ENCODE measurements at regions not wholly inside any gene's neighbourhood (a gene's known extent, or its start where the extent isn't known, plus 50 kb on each side); places are given as distances from the start of the nearest gene placed in this dataset.
"Not testable (repeated sequence)": the region's sequence is repeated elsewhere in the genome, so short reads cannot be mapped to it uniquely, and the experiment has no call there.

- no peak overlapping the region for H2AFZ ChIP-seq (ENCODE audit: low read depth, low read length)
- no peak overlapping the region for H3K9ac ChIP-seq (ENCODE audit: low read depth, low read length)
- no peak overlapping the region for H3K4me2 ChIP-seq (ENCODE audit: insufficient read depth, low read length)
- no peak overlapping the region for H3K27ac ChIP-seq (ENCODE audit: low read length)
- TF ChIP-seq EZH2 (IDR thresholded peaks at IDR 0.05; ENCODE audit: borderline replicate concordance, low read depth, low read length, severe bottlenecking), result no peak
- TF ChIP-seq, protein P1, sequence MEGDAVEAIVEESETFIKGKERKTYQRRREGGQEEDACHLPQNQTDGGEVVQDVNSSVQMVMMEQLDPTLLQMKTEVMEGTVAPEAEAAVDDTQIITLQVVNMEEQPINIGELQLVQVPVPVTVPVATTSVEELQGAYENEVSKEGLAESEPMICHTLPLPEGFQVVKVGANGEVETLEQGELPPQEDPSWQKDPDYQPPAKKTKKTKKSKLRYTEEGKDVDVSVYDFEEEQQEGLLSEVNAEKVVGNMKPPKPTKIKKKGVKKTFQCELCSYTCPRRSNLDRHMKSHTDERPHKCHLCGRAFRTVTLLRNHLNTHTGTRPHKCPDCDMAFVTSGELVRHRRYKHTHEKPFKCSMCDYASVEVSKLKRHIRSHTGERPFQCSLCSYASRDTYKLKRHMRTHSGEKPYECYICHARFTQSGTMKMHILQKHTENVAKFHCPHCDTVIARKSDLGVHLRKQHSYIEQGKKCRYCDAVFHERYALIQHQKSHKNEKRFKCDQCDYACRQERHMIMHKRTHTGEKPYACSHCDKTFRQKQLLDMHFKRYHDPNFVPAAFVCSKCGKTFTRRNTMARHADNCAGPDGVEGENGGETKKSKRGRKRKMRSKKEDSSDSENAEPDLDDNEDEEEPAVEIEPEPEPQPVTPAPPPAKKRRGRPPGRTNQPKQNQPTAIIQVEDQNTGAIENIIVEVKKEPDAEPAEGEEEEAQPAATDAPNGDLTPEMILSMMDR (IDR thresholded peaks at IDR 0.05; ENCODE audit: borderline replicate concordance, extremely low read depth, low read length, poor library complexity, severe bottlenecking), result no peak
- H3K4me3 ChIP-seq (ENCODE audit: low read depth in 1 of 2, low read length in 2 of 2), result no peak overlapping the region
- DNase-seq (no peak), ATAC-seq (ENCODE audit: insufficient read depth, low read depth) (no peak)
- peaks cover 3% of the 10 kb centered on the region for H3K27me3 ChIP-seq (ENCODE audit: insufficient read depth, low read length, poor library complexity)
- H3K36me3 ChIP-seq (ENCODE audit: insufficient read depth, low read length), result no peaks in the 10 kb centered on the region
- no peaks in the 10 kb centered on the region for H3K79me2 ChIP-seq (ENCODE audit: insufficient read depth, low read length)
- no peaks in the 10 kb centered on the region for H3K9me3 ChIP-seq (ENCODE audit: insufficient read depth, low read length, severe bottlenecking)
- H3K4me1 ChIP-seq (ENCODE audit: insufficient read depth, low read length), result no peaks in the 10 kb centered on the region
- H4K20me1 ChIP-seq (ENCODE audit: insufficient read depth, low read length), result no peaks in the 10 kb centered on the region
Observed at GRCh38 chr20:7792150-7792869, 147.9 kb downstream of the HAO1 start.

DNA sequence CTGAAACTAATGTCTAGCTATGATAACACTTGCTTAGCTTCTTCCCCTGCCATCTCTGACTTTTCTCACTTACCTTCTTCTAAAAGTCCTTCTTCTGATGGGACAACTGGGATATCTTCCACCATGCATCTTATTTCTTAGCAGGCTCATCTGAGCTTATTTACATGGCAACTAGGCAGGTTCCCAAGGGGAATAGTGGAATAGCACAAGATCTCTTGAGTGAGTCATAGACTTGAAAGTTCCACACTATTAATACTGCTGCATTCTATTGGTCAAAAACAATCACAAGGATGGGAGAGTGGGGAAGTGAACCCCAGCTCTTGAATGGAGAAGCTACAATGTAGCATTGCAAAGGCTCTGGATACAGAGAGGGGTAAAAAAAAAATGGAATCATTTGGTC, 142.1 kb downstream of the HAO1 start:
- no peak overlapping the region for H3K27ac ChIP-seq (ENCODE audit: low read length)
- H3K79me2 ChIP-seq (ENCODE audit: insufficient read depth, low read length), result no peaks in the 10 kb centered on the region
- no peak overlapping the region for H3K4me3 ChIP-seq (ENCODE audit: low read depth in 1 of 2, low read length in 2 of 2)
- H2AFZ ChIP-seq (ENCODE audit: low read depth, low read length), result no peak overlapping the region
- no peak for TF ChIP-seq EZH2 (IDR thresholded peaks at IDR 0.05; ENCODE audit: borderline replicate concordance, low read depth, low read length, severe bottlenecking)
- TF ChIP-seq, protein P1 (IDR thresholded peaks at IDR 0.05; ENCODE audit: borderline replicate concordance, extremely low read depth, low read length, poor library complexity, severe bottlenecking), result no peak
- H3K9ac ChIP-seq (ENCODE audit: low read depth, low read length), result no peak overlapping the region
- no peaks in the 10 kb centered on the region for H3K36me3 ChIP-seq (ENCODE audit: insufficient read depth, low read length)
- H4K20me1 ChIP-seq (ENCODE audit: insufficient read depth, low read length), result no peaks in the 10 kb centered on the region
- H3K4me2 ChIP-seq (ENCODE audit: insufficient read depth, low read length), result no peak overlapping the region
- no peaks in the 10 kb centered on the region for H3K27me3 ChIP-seq (ENCODE audit: insufficient read depth, low read length, poor library complexity)
- H3K4me1 ChIP-seq (ENCODE audit: insufficient read depth, low read length), result no peaks in the 10 kb centered on the region
- DNase-seq (no peak), ATAC-seq (ENCODE audit: insufficient read depth, low read depth) (no peak)
- H3K9me3 ChIP-seq (ENCODE audit: insufficient read depth, low read length, severe bottlenecking), result no peaks in the 10 kb centered on the region

DNA sequence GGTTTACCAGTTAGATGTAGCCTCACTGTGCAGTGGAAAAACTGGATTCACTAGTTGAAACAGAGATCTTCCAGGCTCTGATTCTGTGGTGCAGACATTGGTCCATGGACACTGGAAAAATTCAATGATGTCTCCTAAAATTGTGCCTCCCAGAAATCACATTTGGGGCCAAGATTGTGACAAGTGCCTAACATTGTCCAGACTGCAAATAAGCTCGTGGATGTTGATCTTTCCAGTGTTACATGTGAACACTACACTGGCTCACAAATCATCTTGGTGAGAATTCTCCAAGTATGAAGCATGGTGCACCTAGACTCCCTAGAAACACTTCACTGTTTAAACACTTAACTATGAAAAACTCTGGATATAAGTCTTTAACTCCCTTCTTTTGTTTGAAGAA, 140.4 kb downstream of the HAO1 start:
- TF ChIP-seq EZH2 (IDR thresholded peaks at IDR 0.05; ENCODE audit: borderline replicate concordance, low read depth, low read length, severe bottlenecking), result no peak
- TF ChIP-seq, protein P1 (IDR thresholded peaks at IDR 0.05; ENCODE audit: borderline replicate concordance, extremely low read depth, low read length, poor library complexity, severe bottlenecking), result no peak
- no peak overlapping the region for H2AFZ ChIP-seq (ENCODE audit: low read depth, low read length)

GRCh38 chr20:7803411-7804151, 136.7 kb downstream of the HAO1 start:
- DNase-seq; H3K4me2 ChIP-seq (ENCODE audit: insufficient read depth, low read length); H3K36me3 ChIP-seq (ENCODE audit: insufficient read depth, low read length); H3K27ac ChIP-seq (ENCODE audit: low read length); H3K79me2 ChIP-seq (ENCODE audit: insufficient read depth, low read length); H3K4me3 ChIP-seq (ENCODE audit: low read depth in 1 of 2, low read length in 2 of 2); H2AFZ ChIP-seq (ENCODE audit: low read depth, low read length); H3K9me3 ChIP-seq (ENCODE audit: insufficient read depth, low read length, severe bottlenecking); H3K27me3 ChIP-seq (ENCODE audit: insufficient read depth, low read length, poor library complexity); ATAC-seq (ENCODE audit: insufficient read depth, low read depth); H4K20me1 ChIP-seq (ENCODE audit: insufficient read depth, low read length); H3K9ac ChIP-seq (ENCODE audit: low read depth, low read length); H3K4me1 ChIP-seq (ENCODE audit: insufficient read depth, low read length): not testable (repeated sequence)

More for the DNA sequence above, 140.4 kb downstream of the HAO1 start:
- Histone ChIP-seq H3K4me1 (ENCODE audit: insufficient read depth, low read length) (no peaks in the 10 kb centered on the region), H3K36me3 (ENCODE audit: insufficient read depth, low read length) (no peaks in the 10 kb centered on the region), H3K27me3 (ENCODE audit: insufficient read depth, low read length, poor library complexity) (no peaks in the 10 kb centered on the region), H3K9me3 (ENCODE audit: insufficient read depth, low read length, severe bottlenecking) (no peaks in the 10 kb centered on the region), H3K27ac (ENCODE audit: low read length) (no peak overlapping the region), H4K20me1 (ENCODE audit: insufficient read depth, low read length) (no peaks in the 10 kb centered on the region), H3K9ac (ENCODE audit: low read depth, low read length) (no peak overlapping the region), H3K4me3 (ENCODE audit: low read depth in 1 of 2, low read length in 2 of 2) (no peak overlapping the region), H3K4me2 (ENCODE audit: insufficient read depth, low read length) (no peak overlapping the region), H3K79me2 (ENCODE audit: insufficient read depth, low read length) (no peaks in the 10 kb centered on the region)
- ATAC-seq (ENCODE audit: insufficient read depth, low read depth), result no peak
- no peak for DNase-seq

All from DND-41 (cell line).